Gastrocnemius medialis (tissue), 4 donors: ENCODE measurements at regions not wholly inside any gene's neighbourhood (a gene's known extent, or its start where the extent isn't known, plus 50 kb on each side); places are given as distances from the start of the nearest gene placed in this dataset.

Experiments
- CTCF ChIP-seq, 5 experiments: fragments of 450-650 bp in 3 of 5; fragments of 200-600 bp in 2 of 5; sonication (generic) in 2 of 5; IDR thresholded peaks in 4 of 5; conservative IDR thresholded peaks in 1 of 5; 1 replicate in 4 of 5; 2 replicates in 1 of 5; pipeline ENCODE4 v1.5.1; 2016 to 2019; ENCODE audit warnings: antibody characterized with exemption in 5 of 5, mild to moderate bottlenecking in 3 of 5, moderate library complexity in 3 of 5
- POLR2A ChIP-seq, 2 donors: fragments of 450-650 bp; IDR thresholded peaks; one replicate each; pipeline ENCODE4 v1.6.1; 2017; ENCODE audit warnings: antibody characterized with exemption in 2 of 2, mild to moderate bottlenecking in 2 of 2, moderate library complexity in 2 of 2

GRCh38 chr21:25062061-25062460, 545.2 kb downstream of the MRPL39 start:
- no peak for TF ChIP-seq CTCF (IDR thresholded peaks at IDR 0.05 in 4 of 5, conservative IDR thresholded peaks at IDR 0.05 in 1 of 5)
- TF ChIP-seq POLR2A (IDR thresholded peaks at IDR 0.05): no peak
